Caki2 (cell line): ENCODE measurements at regions not wholly inside any gene's neighbourhood (a gene's known extent, or its start where the extent isn't known, plus 50 kb on each side); places are given as distances from the start of the nearest gene placed in this dataset.

Source experiments
- DNase-seq: peaks from one replicate; pipeline ENCODE4 v3.0.0-alpha.2; 2015; ENCODE audit warnings: low read depth
- in situ Hi-C: cut with HindIII; loops from 2 replicates; pipeline ENCODE4 v1.10.0; 2016; ENCODE audit warnings: low sequenced_read_pairs, low pct_unique_long_range_greater_than_20kb, mixed read lengths

- in situ Hi-C loops, result no loop called here
- no peak for DNase-seq
Observed at GRCh38 chr21:38875694-38876492, 70.2 kb downstream of the ETS2 start.
